Hippocampal formation (tissue), 2 donors: ENCODE measurements at regions not wholly inside any gene's neighbourhood (a gene's known extent, or its start where the extent isn't known, plus 50 kb on each side); places are given as distances from the start of the nearest gene placed in this dataset.
A peak's percentile ranks its signal among the peaks of the same experiment; 100 is the strongest.

Source experiments
- DNase-seq, 2 donors: peaks; one replicate each; lab custom pipeline; 2025; lab: John Stamatoyannopoulos, UW

- no peak for DNase-seq
These were observed 119.4 kb downstream of the RAB11FIP2 start for GRCh38 chr10:117927332-117927731.

- no peak for DNase-seq
These were observed 118.9 kb downstream of the RAB11FIP2 start for GRCh38 chr10:117927871-117928270.

DNA sequence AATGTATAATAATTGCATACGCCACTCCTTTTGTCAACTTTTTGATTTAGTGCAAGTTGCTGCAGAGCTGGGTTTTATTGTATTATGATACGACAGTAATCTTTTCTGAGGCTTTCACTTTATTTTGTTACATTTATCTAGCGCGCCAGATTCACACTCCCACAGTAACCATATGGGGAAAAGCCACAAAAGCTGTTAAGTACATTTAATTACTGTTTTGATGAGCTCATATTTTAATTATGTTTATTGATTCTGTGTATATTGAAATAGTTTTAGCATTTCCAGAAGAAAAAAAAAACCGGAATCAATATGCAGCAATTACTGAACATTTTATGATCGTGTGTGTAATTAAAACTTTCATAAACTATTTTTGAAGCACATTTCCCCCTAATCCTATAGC, 118.5 kb downstream of the RAB11FIP2 start:
- DNase-seq: peak in 1 of 2 donors; percentile 20

DNA sequence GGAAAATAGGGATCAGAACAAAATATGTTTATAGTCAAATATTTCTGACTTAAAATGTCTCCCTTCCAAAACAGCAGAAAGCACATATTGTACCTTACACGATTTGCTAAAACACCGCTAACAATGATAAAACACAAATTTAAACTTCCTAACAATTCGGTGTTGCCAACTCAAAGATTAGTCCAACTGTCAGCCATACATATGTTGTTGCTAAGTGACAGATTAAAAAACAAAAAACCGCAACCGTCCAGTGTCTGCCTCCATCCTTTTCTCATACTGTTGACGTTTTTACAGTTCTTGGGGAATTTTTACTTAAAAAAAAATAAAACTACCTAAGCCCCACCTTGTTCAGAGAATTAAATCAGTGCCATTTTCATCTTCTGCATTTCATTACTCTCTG, 118.0 kb downstream of the RAB11FIP2 start:
- no peak for DNase-seq

GRCh38 chr10:117929327-117930067, 117.2 kb downstream of the RAB11FIP2 start:
- no peak for DNase-seq

- no peak for DNase-seq
These were observed 115.7 kb downstream of the RAB11FIP2 start for GRCh38 chr10:117931078-117931477.

DNA sequence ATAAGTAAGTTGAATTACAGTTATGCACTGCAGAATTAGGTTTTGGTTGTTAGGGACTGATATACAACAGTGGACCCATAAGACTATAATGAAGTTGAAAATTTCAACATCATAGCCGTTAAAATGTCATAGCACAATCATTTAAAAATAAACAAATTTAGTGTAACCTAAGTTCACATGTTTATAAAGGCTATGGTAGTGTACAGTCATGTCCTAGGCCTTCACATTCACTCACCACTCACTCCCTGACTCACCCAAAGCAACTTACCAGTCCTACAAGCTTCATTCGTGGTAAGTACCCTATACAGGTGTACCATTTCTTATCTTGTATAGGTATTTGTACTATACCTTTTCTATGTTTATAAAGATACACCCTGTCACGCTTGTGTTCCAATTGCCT, 113.7 kb downstream of the RAB11FIP2 start:
- DNase-seq: no peak

DNA sequence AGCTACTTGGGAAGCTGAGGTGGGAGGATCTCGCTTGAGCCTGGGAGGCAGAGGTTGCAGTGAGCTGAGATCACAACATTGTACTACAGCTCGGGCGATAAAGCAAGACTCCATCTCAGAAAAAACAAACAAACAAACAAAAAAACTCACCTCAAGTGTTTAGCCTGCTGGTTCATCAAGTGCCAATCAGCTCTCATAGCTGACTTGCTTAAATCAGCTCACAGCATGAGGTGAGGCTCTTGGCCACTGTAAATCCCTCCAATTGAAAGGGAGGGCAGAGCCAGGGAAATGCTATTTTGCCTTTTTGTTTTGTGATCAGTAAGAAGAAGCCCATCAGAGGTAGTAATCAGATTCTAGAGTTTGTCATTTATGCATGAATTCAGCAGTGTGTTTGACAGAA, 112.3 kb downstream of the RAB11FIP2 start:
- no peak for DNase-seq

DNA sequence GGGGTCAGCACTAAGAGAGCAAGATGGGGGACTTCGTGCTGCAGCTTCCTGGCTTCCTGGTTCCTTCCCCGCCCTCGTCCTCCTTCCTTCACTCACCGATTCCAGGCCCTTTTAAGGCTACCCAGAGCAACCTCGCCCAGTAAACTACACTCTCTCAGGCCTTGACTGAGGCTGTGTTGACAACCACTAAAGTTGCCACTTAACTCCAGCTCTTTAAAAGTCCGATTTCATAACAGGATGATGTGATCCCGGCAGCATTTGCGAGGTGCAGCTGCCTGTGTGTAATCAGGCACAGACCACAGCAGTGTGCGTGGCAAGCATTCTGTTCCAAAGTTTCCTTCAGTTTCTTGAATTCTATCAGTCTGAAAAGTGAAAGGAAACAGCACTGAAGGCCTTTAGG, 110.6 kb downstream of the RAB11FIP2 start:
- peak in 1 of 2 donors; percentile 2 for DNase-seq

DNA sequence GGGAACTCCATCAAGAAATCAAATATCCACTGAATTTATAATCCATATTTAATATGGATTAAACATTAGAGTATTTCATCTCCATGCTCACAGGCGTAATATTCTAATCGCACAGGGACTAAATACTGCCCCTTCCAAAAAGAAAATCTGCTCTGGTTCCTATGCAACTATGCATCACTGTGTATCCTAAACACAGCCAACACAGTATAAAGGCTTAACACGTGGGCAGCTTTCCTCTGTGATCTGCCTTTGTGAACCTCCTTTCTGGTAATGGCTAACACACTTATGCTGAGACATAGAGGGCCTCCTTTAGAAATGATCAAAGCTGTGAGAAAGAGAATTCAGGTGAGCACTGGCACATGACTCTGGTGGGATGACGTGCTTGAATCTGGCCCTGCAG, 110.2 kb downstream of the RAB11FIP2 start:
- no peak for DNase-seq

- no peak for DNase-seq
These were observed 109.8 kb downstream of the RAB11FIP2 start for GRCh38 chr10:117936976-117937375.

- DNase-seq: no peak
These were observed 108.6 kb downstream of the RAB11FIP2 start for GRCh38 chr10:117938104-117938503.

DNA sequence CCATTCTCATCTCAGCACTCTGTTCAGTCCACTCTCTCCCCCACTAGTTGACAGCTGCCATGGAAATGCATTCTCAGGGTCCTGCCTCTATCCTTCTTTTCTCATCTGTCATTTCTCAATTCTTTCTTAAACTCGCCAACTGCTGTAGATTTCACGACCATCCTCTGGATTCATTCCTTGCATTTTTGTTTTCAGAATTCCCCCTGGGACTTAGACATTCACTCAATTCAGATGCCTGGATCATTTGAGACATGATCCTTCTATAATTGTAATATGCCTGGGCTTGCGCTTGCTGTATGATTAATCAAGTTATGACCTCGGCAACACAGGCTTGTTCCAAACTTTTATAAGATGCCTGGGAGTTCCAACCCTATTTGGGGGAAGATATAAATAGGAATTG, 104.5 kb downstream of the RAB11FIP2 start:
- no peak for DNase-seq

DNA sequence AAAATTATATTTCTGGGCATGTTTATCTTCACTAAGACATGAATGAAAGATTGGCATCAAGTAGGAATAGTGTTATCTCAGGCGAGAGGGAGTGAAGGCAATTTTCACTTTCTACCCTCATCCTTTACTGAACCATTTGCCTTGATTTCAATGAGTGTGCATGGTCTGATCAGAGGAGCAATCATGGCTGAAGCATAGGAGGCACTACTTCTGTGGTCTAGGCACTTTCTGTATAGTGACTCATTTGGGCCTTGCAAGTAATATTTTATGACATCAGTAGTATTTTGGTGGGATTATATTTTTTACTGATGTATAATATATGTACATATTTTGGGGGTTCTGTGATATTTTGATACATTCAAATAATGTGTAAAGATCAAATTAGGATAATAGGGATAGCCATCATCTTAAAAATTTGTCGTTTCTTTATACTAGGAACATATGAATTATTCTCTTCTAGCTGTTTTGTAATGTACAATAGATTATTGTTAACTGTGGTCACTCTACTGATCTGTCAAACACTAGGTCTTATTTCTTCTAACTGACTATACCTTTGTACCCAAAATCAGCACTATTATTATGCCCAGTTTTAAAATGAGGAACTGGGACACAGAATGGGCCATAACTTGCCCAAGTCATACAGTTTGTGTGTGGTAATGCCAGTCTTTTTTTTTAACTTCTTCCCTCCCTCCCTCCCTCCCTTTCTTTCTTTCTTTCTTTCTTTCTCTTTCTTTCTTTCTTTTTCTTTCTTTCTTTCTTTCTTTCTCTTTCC, 101.9 kb downstream of the RAB11FIP2 start:
- no peak for DNase-seq

GRCh38 chr10:117945651-117946050, 101.1 kb downstream of the RAB11FIP2 start:
- DNase-seq: no peak

- DNase-seq: no peak
These were observed 100.1 kb downstream of the RAB11FIP2 start for GRCh38 chr10:117946525-117947070.

GRCh38 chr10:117948493-117948892, 98.2 kb downstream of the RAB11FIP2 start:
- no peak for DNase-seq

DNA sequence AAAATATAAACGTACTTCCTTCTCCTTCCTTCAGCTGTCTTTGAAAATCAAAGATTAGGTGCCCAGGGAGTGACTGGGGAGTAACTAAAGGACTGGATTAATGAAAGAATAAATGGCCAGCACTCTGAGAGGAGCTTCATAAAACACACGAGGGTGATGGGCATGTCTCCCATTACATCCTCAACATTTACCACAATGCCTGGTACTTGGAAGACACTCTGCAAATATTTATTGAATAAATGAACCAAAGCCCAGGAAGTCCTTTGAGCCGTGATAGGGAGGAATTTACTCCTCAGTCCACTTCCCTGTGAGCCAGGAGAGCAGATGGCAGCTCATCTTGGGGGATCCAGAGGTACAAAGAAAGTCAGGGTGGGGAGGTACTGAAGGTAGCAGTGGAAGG, 96.3 kb downstream of the RAB11FIP2 start:
- no peak for DNase-seq
